Limb (tissue), 2 donors: ENCODE measurements at regions not wholly inside any gene's neighbourhood (a gene's known extent, or its start where the extent isn't known, plus 50 kb on each side); places are given as distances from the start of the nearest gene placed in this dataset.

Source experiments
- DNase-seq, 2 donors: peaks; one replicate each; pipeline ENCODE4 v3.0.0-alpha.2; 2016; ENCODE audit errors: extremely low spot score in 2 of 2

GRCh38 chr5:174371600-174372094 lies 326.1 kb downstream of the NSG2 start:
- DNase-seq, result no peak

DNA sequence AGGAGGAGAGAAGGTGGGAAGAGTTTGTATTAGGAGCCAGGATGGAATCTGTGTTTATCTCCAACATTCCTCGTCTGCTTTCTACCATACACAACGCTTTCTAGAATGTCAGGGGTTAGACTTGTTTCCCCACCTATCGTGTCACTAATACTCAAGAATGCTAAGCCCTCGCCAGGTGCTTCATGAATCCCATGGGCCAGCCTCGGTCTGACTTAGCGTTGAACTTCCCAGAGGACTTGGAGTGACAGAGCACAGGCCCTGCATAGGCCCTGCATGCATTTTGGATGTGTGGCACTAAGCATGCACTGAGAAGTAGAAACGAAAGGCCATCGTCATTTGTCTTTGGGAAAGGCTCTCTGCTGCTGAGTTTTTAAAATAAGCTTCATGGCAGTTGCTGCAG lies 328.7 kb downstream of the NSG2 start:
- no peak for DNase-seq

- DNase-seq, result no peak
Measured at GRCh38 chr5:174376056-174376455, 330.6 kb downstream of the NSG2 start.

- DNase-seq, result no peak
Measured at GRCh38 chr5:174376726-174377373, 331.3 kb downstream of the NSG2 start.

GRCh38 chr5:174378121-174378874 lies 332.8 kb downstream of the NSG2 start:
- DNase-seq, result no peak

- DNase-seq, result no peak
Measured at GRCh38 chr5:174380311-174380710, 334.8 kb downstream of the NSG2 start.

- DNase-seq, result no peak
Measured at GRCh38 chr5:174381241-174381640, 335.7 kb downstream of the NSG2 start.

GRCh38 chr5:174383210-174384167 lies 338.0 kb downstream of the NSG2 start:
- no peak for DNase-seq

- DNase-seq, result peak in 1 of 2 donors; percentile 35
Measured at GRCh38 chr5:174384509-174384947, 339.0 kb downstream of the NSG2 start.

GRCh38 chr5:174386306-174386705 lies 338.1 kb upstream of the MSX2 start:
- no peak for DNase-seq

DNA sequence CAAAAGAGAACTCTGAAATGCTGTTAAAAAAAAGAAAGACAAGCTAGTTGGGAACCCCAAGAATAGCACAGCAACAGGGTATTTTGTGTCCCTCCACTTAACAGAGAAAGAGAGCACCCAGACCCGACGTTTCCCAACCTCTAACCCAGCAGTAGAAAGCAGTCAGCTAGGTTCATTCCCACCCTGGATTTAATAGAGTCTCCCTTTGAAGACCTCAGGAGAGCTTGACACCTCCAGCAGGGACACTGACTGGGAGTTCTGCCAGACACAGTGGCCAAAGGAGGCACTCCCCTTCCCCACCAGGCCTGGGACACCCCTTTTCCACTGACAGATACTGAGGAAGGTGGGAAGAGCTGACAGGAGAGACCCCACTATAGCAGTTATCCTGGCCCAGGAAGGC lies 337.5 kb upstream of the MSX2 start:
- DNase-seq, result no peak

- DNase-seq, result no peak
Measured at GRCh38 chr5:174387448-174387847, 336.9 kb upstream of the MSX2 start.

DNA sequence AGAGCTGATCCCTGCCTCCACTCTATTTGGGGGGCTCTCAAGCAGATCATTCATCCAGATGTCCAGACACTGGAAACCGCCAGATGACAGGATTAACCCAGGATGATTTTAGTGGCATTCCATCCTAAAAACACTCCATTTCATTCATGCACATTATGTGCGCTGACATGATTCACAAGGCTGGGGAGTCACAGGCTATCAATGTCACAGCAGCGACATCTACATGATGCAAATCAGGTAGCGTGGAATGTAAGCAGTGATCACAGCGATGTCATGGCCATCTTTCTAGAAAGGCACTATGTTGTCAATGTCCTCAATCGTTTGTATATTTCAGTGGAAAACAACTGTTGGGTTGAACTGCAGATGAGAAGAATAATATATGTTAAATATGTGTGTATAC lies 331.5 kb upstream of the MSX2 start:
- DNase-seq, result no peak

DNA sequence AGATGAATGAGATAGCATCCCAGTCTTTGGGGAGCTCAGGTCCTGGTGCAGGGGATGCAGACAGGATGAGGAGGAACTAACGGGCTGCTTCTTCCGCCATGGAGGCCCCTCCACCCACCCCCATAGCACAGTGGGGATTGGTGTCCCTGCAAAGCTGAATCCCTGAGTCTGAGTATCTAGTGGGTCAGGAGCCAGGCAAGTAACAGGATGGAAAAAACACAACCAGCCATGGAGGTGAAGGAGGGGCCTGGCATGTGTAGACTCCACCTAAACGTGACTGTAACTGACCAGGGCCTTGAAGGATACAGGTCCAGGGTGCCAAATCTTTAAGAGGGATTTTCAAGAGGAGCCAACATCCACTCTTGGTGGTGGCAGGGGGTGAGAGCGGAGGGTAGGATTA lies 327.8 kb upstream of the MSX2 start:
- DNase-seq, result no peak

DNA sequence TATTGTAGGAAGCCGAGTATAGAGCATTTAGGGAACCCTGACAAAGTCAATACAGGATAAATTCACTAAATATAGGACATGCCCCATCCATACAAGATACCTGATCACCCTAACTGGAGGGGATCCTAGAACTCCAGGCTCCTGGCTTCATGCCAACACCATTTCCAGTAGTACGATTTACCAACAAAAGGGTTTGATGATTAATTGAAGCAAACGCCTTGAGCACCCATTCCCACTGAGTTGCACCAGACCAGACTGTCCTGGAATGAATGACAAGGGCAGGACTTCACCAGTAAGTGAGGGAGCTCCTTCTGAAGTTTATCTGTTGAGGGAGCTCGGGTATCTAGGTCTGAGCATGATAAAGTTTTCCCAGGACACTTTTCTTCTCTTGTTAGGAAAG lies 327.2 kb upstream of the MSX2 start:
- DNase-seq, result no peak

DNA sequence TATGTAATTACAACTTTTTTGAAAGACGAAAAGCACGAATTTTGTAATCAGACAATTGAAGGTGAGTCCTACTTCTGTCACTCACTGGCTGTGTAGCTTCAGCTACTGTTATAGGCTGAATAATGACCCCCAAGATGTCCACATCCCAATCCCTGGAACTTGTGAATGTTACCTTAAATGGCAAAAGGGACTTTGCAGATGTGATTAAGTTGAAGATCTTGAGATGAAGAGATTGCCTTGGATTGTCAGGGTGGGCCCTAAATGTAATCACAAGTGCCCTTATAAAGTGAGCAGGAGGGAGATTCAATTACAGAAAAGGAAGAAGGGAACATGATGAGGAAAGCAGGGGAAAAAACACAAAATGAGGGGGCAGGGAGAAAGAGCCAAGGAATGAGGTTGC lies 326.2 kb upstream of the MSX2 start:
- DNase-seq, result no peak

- no peak for DNase-seq
Measured at GRCh38 chr5:174399411-174399810, 325.0 kb upstream of the MSX2 start.

DNA sequence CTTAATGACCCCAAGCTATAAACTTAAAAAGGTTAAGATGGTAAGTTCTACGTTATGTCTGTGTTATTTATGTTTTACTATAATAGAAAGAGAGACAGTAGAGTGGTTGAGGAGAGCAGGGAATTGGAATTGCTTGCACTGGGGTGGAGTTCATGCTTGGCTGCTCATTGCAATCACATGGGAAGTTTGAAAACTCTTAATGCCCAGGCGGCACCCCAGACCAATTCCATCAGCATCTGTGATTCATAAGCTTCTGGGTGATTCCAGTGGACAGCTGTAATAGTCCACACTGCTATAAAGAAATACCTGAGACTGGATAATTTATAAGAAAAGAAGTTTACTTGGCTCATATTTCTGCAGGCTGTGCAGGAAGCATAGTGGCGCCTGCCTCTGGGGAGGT lies 323.9 kb upstream of the MSX2 start:
- no peak for DNase-seq

DNA sequence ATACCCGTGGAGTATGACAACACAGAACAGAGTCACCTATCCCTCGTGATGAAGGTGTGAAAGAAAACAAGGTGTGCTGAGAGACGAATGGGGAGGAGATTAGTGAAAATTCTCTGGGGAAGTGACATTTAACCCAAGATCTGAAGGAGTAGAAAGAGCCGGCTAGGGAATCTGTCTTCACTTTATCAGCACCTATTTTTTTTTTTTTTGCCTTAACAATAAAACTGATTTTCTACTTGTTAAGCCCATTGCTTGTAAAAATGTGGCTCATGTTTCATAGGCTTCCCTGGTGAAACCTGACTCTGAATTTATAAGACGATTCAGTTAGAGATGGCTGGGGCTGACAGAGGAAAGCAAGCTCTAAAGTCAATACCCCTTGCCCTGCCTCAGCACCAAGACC lies 322.6 kb upstream of the MSX2 start:
- no peak for DNase-seq

- no peak for DNase-seq
Measured at GRCh38 chr5:174402222-174402812, 322.1 kb upstream of the MSX2 start.

DNA sequence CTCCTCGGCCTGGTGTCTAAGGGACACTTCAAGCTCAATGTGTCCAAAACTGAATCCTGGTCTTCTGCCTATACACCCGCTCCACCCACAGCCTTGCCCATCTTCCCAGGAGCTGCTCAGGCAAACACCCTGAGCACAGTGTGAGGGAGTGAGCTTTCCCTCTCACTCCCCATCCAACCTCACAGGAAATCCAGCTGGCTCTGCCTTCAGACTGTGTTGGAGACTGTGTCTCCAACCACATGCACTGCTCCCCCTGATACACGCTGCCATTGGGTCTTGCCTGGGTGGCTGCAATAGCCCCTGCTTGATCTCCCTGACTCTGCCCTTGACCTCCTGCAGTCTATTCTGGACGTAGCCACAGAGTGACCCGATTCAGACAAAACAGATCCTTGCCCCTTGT lies 319.5 kb upstream of the MSX2 start:
- no peak for DNase-seq

- DNase-seq, result no peak
Measured at GRCh38 chr5:174409070-174409469, 315.3 kb upstream of the MSX2 start.
